Activated CD4-positive, alpha-beta T cell treated with anti-CD3 and anti-CD28 coated beads, Interleukin-2, amount 10 ng/mL, durations not matched to agents 7 days and 5 days (primary cell): ENCODE measurements at regions not wholly inside any gene's neighbourhood (a gene's known extent, or its start where the extent isn't known, plus 50 kb on each side); places are given as distances from the start of the nearest gene placed in this dataset.

Experiments
- CTCF ChIA-PET: fragments of 350-600 bp; sonication (Branson Sonifier 250); formaldehyde crosslinking; loops from one replicate; lab custom pipeline; 2021; ENCODE audit warnings: antibody characterized with exemption; lab: Charles Lee
- POLR2A ChIA-PET: fragments of 350-600 bp; sonication (Branson Sonifier 250); formaldehyde crosslinking; loops from one replicate; lab custom pipeline; 2021; ENCODE audit warnings: antibody characterized with exemption; lab: Charles Lee
- DNase-seq: peaks from one replicate; pipeline ENCODE4 v3.0.0-alpha.2; 2020
- H3K27ac Mint-ChIP-seq: one replicate; pipeline ENCODE4 v1.8.0; 2021; ENCODE audit warnings: mild to moderate bottlenecking, moderate library complexity, mixed read lengths
- H3K27me3 Mint-ChIP-seq: one replicate; pipeline ENCODE4 v1.8.0; 2021; ENCODE audit warnings: mixed read lengths
- H3K36me3 Mint-ChIP-seq: one replicate; pipeline ENCODE4 v1.8.0; 2021; ENCODE audit warnings: low read depth, mixed read lengths
- H3K4me1 Mint-ChIP-seq: one replicate; pipeline ENCODE4 v1.8.0; 2021; ENCODE audit warnings: mixed read lengths
- H3K4me3 Mint-ChIP-seq: one replicate; pipeline ENCODE4 v1.8.0; 2021; ENCODE audit warnings: mild to moderate bottlenecking, moderate library complexity, mixed read lengths
- H3K9me3 Mint-ChIP-seq: one replicate; pipeline ENCODE4 v1.8.0; 2021; ENCODE audit warnings: mixed read lengths

- H3K4me1 Mint-ChIP-seq = no peaks in the 10 kb centered on the region
- no peak overlapping the region for H3K27ac Mint-ChIP-seq
- no peaks in the 10 kb centered on the region for H3K36me3 Mint-ChIP-seq
- CTCF ChIA-PET = no interaction called here
- H3K27me3 Mint-ChIP-seq = no peaks in the 10 kb centered on the region
- H3K9me3 Mint-ChIP-seq = no peaks in the 10 kb centered on the region
- POLR2A ChIA-PET = no interaction called here
- no peak for DNase-seq
- H3K4me3 Mint-ChIP-seq = no peak overlapping the region
Measured at GRCh38 chr4:102153391-102153790, 191.9 kb downstream of the SLC39A8 start.

DNA sequence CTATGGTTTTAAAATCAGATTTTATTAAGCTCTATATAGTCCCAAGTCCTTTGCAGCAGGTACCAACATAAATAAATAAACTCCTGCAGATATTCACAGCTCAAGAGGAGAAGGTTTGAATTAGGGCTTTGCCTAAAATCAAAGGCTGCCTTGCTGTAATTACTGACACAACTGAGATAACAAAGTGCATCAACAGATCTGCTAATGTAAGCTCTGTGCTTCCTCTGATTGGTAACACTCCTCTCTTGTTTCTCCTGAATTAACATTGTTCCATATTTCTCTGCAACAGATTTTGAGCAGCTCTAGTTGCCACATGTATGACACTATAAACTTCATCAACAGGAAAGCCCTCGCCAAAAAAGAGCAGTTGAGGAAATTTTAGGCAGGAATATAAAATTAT lies 193.6 kb downstream of the SLC39A8 start:
- ChIA-PET CTCF (interaction anchor here (1.0 to 1.2 kb wide), 2 partner anchors 15 to 18 kb away, joined by 3 read pairs; no protein-coding TSS in a partner anchor), POLR2A (no interaction called here)
- Mint-ChIP-seq H3K9me3 (no peaks in the 10 kb centered on the region), H3K27me3 (no peaks in the 10 kb centered on the region), H3K4me1 (no peaks in the 10 kb centered on the region), H3K27ac (no peak overlapping the region), H3K36me3 (no peaks in the 10 kb centered on the region), H3K4me3 (no peak overlapping the region)
- no peak for DNase-seq

DNA sequence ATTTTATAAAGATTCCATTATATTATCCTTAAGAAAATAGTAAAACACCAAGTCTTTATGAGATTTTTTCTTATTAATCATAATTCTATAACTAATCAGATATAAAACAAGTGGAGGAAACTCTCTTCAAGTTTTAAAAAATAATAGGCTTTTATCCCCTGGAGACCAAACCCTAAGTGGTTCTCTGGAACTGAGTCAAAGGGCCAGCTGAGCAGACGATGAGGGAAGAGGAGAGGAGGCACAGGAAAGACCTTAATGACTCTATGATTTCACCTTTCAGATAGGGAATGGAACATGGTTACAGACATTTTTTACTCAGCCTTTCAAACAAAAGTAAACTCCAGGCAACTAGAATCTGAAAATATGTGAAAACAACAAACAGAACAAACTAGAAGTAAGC lies 201.8 kb downstream of the SLC39A8 start:
- POLR2A ChIA-PET = no interaction called here

GRCh38 chr4:102141842-102142241 lies 203.4 kb downstream of the SLC39A8 start:
- CTCF ChIA-PET = no interaction called here
- Mint-ChIP-seq H3K36me3 (no peaks in the 10 kb centered on the region), H3K27me3 (peaks cover 14% of the 10 kb centered on the region), H3K27ac (no peak overlapping the region), H3K9me3 (no peaks in the 10 kb centered on the region), H3K4me1 (no peaks in the 10 kb centered on the region), H3K4me3 (no peak overlapping the region)
- DNase-seq = no peak
- POLR2A ChIA-PET = no interaction called here

More for the DNA sequence above, 201.8 kb downstream of the SLC39A8 start:
- CTCF ChIA-PET = no interaction called here
- Mint-ChIP-seq H3K4me3 (no peak overlapping the region), H3K4me1 (no peaks in the 10 kb centered on the region), H3K9me3 (no peaks in the 10 kb centered on the region), H3K27ac (no peak overlapping the region), H3K36me3 (no peaks in the 10 kb centered on the region), H3K27me3 (peaks cover 14% of the 10 kb centered on the region)
- no peak for DNase-seq

- Mint-ChIP-seq H3K4me1 (no peaks in the 10 kb centered on the region), H3K4me3 (no peak overlapping the region), H3K27ac (no peak overlapping the region), H3K27me3 (peaks cover 14% of the 10 kb centered on the region), H3K36me3 (no peaks in the 10 kb centered on the region), H3K9me3 (no peaks in the 10 kb centered on the region)
- DNase-seq = no peak
- ChIA-PET CTCF (no interaction called here), POLR2A (no interaction called here)
Measured at GRCh38 chr4:102139932-102140331, 205.3 kb downstream of the SLC39A8 start.

DNA sequence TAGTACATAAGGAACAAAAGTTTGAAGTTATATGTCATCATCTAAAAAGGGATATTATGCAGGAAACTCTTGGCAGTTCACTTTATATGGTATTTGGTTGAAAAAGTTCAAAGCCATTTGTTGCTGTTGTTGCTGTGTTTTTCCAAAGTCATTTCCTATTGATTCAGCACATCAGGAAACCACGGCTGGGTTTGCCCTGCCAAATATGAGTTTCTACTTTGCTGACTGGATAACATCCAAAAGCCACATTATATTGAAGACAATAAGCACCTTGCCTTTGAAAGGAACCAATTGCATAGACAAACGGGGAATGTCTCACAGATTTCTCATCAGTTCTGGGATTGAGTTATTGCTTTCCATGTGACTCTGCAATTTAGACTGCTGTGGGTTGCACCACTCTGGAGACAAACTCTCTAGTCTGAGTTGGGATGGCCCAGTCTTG lies 206.1 kb downstream of the SLC39A8 start:
- H3K27ac Mint-ChIP-seq = no peak overlapping the region
- H3K4me1 Mint-ChIP-seq = no peaks in the 10 kb centered on the region
- ChIA-PET POLR2A (no interaction called here), CTCF (no interaction called here)
- H3K27me3 Mint-ChIP-seq = peaks cover 14% of the 10 kb centered on the region
- no peaks in the 10 kb centered on the region for H3K9me3 Mint-ChIP-seq
- H3K4me3 Mint-ChIP-seq = no peak overlapping the region
- DNase-seq = no peak
- H3K36me3 Mint-ChIP-seq = no peaks in the 10 kb centered on the region

DNA sequence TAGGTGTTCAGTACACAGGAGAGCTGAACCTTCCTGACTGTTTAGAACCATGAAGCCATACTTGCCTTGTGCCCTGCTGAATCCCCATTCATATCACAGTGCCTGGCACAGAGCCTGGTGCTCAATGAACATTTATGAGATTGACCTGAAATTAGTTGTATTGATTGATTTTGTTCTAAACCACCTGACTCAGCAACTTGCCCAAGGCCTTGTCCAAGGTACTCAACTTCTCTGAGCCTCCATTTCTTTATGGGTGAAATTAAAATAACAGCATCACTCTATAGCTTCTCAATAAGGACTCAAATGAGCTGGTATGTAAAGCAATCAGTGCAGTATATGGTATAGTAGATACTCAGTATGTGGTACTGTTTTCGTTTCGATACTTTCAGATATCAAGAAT lies 208.1 kb downstream of the SLC39A8 start:
- POLR2A ChIA-PET = no interaction called here
- no peak overlapping the region for H3K4me3 Mint-ChIP-seq
- no peaks in the 10 kb centered on the region for H3K9me3 Mint-ChIP-seq
- DNase-seq = no peak
- CTCF ChIA-PET = interaction anchor here (0.7 to 1.6 kb wide), 2 partner anchors 12 to 15 kb away, joined by 3 to 4 read pairs; no protein-coding TSS in a partner anchor
- no peaks in the 10 kb centered on the region for H3K36me3 Mint-ChIP-seq
- no peaks in the 10 kb centered on the region for H3K4me1 Mint-ChIP-seq
- H3K27me3 Mint-ChIP-seq = peaks cover 14% of the 10 kb centered on the region
- H3K27ac Mint-ChIP-seq = no peak overlapping the region

GRCh38 chr4:102129810-102130209 lies 215.5 kb downstream of the SLC39A8 start:
- ChIA-PET POLR2A (no interaction called here), CTCF (no interaction called here)
- DNase-seq = no peak
- no peak overlapping the region for H3K4me3 Mint-ChIP-seq
- no peak overlapping the region for H3K27ac Mint-ChIP-seq
- H3K27me3 Mint-ChIP-seq = no peaks in the 10 kb centered on the region
- no peaks in the 10 kb centered on the region for H3K36me3 Mint-ChIP-seq
- no peaks in the 10 kb centered on the region for H3K4me1 Mint-ChIP-seq
- H3K9me3 Mint-ChIP-seq = no peaks in the 10 kb centered on the region
